ENCODE measurements at regions not wholly inside any gene's neighbourhood (a gene's known extent, or its start where the extent isn't known, plus 50 kb on each side); places are given as distances from the start of the nearest gene placed in this dataset.

DNA sequence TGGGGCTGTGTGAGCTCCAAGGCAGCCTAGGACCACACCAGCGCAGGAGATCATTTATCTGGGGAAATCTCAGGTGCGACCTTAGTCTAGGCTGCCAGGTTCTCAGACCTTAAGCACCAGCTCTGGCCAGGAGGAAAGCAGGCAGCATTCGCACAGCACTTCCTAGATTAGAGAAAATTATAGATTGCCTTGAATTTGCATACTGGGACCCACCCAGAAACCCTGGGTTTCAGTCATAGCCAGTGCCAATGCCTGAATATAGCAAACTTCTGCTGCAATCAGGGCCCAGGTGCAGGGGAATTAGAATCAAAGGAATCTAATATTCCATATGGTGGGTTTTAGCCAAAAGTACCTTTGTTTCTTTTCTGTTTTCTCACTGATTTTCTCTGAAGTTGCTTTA, 204.3 kb upstream of the CST7 start:
- FAIRE-seq = no peak

DNA sequence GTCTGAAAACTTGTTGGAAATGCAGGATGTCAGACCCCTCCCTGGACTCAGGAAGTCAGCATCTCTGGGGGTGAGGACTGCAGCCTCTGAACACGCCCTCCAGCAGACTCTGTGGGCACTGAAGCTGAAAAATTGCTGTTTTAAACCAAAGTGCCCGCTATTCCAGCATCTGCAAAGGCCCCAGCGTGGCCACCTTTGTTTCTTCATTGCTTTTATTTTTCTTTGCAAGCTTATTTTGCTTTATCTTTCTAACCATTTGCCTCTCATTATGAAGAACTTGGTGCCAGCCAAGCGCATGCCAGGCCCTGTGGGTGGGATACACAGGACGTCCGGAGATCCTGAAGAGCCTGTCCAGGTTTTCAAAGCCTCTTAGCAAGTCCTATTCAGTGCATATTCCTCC, 203.9 kb upstream of the CST7 start:
- TF ChIP-seq, protein P1, sequence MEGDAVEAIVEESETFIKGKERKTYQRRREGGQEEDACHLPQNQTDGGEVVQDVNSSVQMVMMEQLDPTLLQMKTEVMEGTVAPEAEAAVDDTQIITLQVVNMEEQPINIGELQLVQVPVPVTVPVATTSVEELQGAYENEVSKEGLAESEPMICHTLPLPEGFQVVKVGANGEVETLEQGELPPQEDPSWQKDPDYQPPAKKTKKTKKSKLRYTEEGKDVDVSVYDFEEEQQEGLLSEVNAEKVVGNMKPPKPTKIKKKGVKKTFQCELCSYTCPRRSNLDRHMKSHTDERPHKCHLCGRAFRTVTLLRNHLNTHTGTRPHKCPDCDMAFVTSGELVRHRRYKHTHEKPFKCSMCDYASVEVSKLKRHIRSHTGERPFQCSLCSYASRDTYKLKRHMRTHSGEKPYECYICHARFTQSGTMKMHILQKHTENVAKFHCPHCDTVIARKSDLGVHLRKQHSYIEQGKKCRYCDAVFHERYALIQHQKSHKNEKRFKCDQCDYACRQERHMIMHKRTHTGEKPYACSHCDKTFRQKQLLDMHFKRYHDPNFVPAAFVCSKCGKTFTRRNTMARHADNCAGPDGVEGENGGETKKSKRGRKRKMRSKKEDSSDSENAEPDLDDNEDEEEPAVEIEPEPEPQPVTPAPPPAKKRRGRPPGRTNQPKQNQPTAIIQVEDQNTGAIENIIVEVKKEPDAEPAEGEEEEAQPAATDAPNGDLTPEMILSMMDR (IDR thresholded peaks at IDR 0.05; ENCODE audit: insufficient read depth, missing control alignments) = no peak
- DNase-seq (ENCODE audit: insufficient read length, low spot score) (no peak), FAIRE-seq (no peak)

More for the DNA sequence above, 204.3 kb upstream of the CST7 start:
- no peak for DNase-seq (ENCODE audit: insufficient read length, low spot score)
- TF ChIP-seq, protein P1 (IDR thresholded peaks at IDR 0.05; ENCODE audit: insufficient read depth, missing control alignments) = no peak

DNA sequence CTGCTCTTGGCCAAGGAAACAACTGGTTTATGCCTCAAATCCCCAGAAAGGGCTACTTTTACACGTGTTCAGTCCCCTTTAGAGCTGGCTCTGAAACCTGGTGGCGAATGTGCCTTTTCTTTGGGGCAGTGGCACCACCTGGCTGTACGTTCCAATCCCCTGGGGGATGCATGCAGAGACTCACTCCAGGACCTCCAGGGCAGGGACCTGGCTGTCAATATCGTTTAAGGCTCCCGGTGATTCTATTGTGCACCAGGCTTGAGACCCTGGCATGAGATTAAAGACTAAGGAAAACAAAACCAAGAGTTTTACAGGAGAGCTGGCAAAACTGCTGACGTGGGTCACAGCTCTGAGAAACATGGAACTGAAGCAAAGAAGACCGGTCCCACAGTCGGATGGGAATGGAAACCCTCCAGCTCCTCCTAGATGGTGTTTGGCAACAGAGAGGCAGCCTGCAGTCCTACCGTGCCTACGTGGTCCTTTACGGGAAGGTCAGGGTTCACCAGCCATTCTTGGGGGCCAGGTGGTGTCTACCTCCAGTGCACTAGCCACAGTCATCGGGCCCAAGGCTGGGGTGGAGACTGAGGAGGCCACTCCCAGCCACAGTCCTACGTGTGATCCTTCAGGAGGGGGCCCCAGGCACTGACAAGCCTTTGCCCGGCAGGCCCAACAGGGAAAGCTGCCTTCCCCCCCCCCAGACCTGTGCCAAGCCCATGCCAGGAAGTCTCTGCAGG, 203.3 kb upstream of the CST7 start:
- no peak for DNase-seq (ENCODE audit: insufficient read length, low spot score)
- no peak for FAIRE-seq
- TF ChIP-seq, protein P1 (IDR thresholded peaks at IDR 0.05; ENCODE audit: insufficient read depth, missing control alignments) = no peak

DNA sequence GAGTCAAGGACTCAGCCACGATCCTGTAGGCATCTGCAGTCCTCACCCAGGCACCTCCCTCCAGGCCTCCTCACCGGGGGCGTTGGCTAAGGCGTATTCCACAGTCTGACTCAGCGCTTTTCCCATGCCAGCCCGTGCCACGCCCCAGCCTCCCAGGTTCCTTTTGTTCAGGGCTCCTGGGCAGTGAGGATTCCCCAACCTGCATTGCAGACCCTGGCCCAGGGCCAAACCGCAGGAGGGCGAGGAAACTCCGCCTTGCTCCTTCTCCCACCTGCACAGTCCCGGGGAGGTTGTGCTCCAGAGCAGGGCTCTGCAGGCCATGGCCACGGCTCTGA, 202.8 kb upstream of the CST7 start:
- TF ChIP-seq, protein P1 (IDR thresholded peaks at IDR 0.05; ENCODE audit: insufficient read depth, missing control alignments) = no peak
- DNase-seq (ENCODE audit: insufficient read length, low spot score) = no peak
- FAIRE-seq = no peak

DNA sequence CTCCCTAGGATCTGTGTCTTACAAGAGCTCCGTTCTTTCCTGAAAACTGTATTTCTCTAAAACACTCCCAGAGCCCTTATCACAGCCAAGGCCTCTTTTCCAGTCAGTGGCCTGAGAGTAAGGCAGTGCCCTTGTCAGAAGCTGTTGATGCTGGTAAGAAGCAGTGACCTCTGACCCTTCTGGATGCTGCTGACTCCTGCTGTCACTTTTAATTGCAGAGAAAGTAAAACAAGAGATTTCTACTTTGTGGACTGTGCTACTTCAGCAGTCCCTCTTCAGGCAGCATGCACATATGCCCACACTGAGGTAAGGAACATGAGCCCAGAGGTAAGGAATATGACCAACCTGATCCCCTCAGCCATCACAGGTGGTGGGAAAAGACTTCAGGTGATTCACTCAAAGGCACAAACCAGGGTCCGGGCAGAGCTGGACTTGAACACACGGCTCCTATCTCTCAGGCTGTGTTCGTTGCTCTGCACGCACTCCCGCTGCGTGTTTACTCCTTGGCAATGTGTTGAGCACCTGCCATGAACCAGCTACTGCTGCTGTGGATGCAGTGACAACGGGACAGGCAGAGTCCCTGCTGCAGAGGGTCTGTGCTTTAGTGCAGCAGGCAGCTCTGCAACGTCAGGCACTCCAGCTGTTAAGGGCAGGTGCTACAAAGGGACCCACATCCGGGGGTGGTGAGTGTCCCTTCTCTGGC, 201.9 kb upstream of the CST7 start:
- DNase-seq (ENCODE audit: insufficient read length, low spot score) = no peak
- TF ChIP-seq, protein P1 (IDR thresholded peaks at IDR 0.05; ENCODE audit: insufficient read depth, missing control alignments) = no peak
- no peak for FAIRE-seq

DNA sequence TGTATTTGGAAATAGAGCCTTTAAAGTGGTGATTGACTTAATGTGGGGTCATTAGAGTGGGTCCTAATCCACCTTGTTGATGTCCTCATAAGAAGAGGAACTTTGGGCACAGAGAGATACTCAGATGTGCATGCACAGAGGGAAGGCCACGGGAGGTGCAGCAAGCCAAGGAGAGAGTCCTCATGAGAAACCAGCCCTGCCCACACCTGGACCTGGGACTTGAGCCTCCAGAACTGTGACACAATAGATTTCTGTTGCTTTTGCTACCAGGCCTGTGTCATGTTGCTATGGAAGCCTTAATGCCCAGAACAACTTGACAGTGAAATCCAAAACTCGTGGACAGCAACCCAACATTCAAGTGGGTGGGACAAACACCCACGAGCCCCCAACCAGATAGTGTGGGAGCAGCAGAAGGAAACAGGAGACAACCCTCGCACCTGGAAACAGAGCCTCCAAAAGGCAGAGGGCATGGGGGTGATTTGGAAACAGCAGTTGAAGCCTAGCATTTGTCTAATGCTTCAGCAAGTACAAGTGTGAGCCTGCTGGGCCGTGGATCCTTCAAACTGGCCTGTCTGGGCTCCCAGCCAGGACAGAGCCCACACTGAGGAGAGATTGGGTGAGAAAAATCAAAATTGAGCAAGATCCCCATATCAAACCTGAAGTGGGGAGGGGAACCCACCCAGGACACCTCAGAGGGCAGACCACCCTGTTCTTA, 201.0 kb upstream of the CST7 start:
- no peak for DNase-seq (ENCODE audit: insufficient read length, low spot score)
- no peak for FAIRE-seq
- TF ChIP-seq, protein P1 (IDR thresholded peaks at IDR 0.05; ENCODE audit: insufficient read depth, missing control alignments) = no peak

All from D721Med (cell line).